DOHH2 (cell line): ENCODE measurements at regions not wholly inside any gene's neighbourhood (a gene's known extent, or its start where the extent isn't known, plus 50 kb on each side); places are given as distances from the start of the nearest gene placed in this dataset.
A peak's percentile ranks its signal among the peaks of the same experiment; 100 is the strongest.

Source experiments
- H3F3A ChIP-seq: fragments of 200-600 bp; sonication (generic), shearing (Covaris generic); 2 replicates; pipeline ENCODE4 v1.6.0; 2016; ENCODE audit warnings: antibody characterized with exemption, mild to moderate bottlenecking; ENCODE audit not compliant: control insufficient read depth, insufficient read depth
- H3K27ac ChIP-seq: fragments of 200-600 bp; sonication (generic); 2 replicates; pipeline ENCODE4 v1.5.1; 2014; ENCODE audit warnings: low read depth, mild to moderate bottlenecking, low read length, moderate library complexity
- H3K27me3 ChIP-seq: fragments of 200-600 bp; sonication (generic); 2 replicates; pipeline ENCODE4 v1.6.1; 2014; ENCODE audit warnings: mild to moderate bottlenecking, low read length, mixed read lengths; ENCODE audit not compliant: control insufficient read depth
- H3K36me3 ChIP-seq: fragments of 200-600 bp; sonication (generic); 2 replicates; pipeline ENCODE4 v1.6.1; 2014; ENCODE audit warnings: mild to moderate bottlenecking, low read length, moderate library complexity, mixed read lengths; ENCODE audit not compliant: control insufficient read depth
- H3K4me1 ChIP-seq: fragments of 200-600 bp; sonication (generic); 2 replicates; pipeline ENCODE4 v1.6.1; 2014; ENCODE audit warnings: mild to moderate bottlenecking, low read length, mixed read lengths; ENCODE audit not compliant: control insufficient read depth
- H3K4me2 ChIP-seq: fragments of 200-600 bp; sonication (generic); 2 replicates; pipeline ENCODE4 v1.6.0; 2014; ENCODE audit warnings: mild to moderate bottlenecking, low read length, moderate library complexity
- H3K4me3 ChIP-seq: fragments of 200-600 bp; sonication (generic); 2 replicates; pipeline ENCODE4 v1.5.1; 2014; ENCODE audit warnings: mild to moderate bottlenecking, low read length, mixed read lengths
- H3K79me2 ChIP-seq: fragments of 200-600 bp; sonication (generic); 2 replicates; pipeline ENCODE4 v1.6.1; 2014; ENCODE audit warnings: mild to moderate bottlenecking, low read length, mixed read lengths; ENCODE audit not compliant: control insufficient read depth
- H3K9me2 ChIP-seq: fragments of 200-600 bp; sonication (generic); replicated peaks from 2 replicates; pipeline ENCODE4 v1.6.1; 2014; ENCODE audit warnings: mild to moderate bottlenecking, low read length, mixed read lengths; ENCODE audit not compliant: control insufficient read depth
- H3K9me3 ChIP-seq: fragments of 200-600 bp; sonication (generic); 2 replicates; pipeline ENCODE4 v1.6.1; 2014; ENCODE audit warnings: antibody characterized with exemption, low read length, mixed read lengths; ENCODE audit not compliant: control insufficient read depth, insufficient read depth
- H4K20me1 ChIP-seq: fragments of 200-600 bp; sonication (generic); 2 replicates; pipeline ENCODE4 v1.6.0; 2014; ENCODE audit warnings: low read depth, mild to moderate bottlenecking, antibody characterized with exemption, low read length, moderate library complexity; ENCODE audit not compliant: control insufficient read depth, insufficient read depth
- EZH2phosphoT487 ChIP-seq: fragments of 200-600 bp; sonication (generic); IDR thresholded peaks from 2 replicates; pipeline ENCODE4 v1.6.1; 2017; ENCODE audit warnings: borderline replicate concordance, mild to moderate bottlenecking, antibody characterized with exemption, low read length, moderate library complexity, mixed read lengths
- TF ChIP-seq, protein P1 (sequence below): fragments of 200-600 bp; sonication (generic); IDR thresholded peaks from one replicate; pipeline ENCODE4 v1.5.1; 2014; ENCODE audit warnings: antibody characterized with exemption, mild to moderate bottlenecking, low read depth, low read length; ENCODE audit not compliant: poor library complexity, severe bottlenecking

DNA sequence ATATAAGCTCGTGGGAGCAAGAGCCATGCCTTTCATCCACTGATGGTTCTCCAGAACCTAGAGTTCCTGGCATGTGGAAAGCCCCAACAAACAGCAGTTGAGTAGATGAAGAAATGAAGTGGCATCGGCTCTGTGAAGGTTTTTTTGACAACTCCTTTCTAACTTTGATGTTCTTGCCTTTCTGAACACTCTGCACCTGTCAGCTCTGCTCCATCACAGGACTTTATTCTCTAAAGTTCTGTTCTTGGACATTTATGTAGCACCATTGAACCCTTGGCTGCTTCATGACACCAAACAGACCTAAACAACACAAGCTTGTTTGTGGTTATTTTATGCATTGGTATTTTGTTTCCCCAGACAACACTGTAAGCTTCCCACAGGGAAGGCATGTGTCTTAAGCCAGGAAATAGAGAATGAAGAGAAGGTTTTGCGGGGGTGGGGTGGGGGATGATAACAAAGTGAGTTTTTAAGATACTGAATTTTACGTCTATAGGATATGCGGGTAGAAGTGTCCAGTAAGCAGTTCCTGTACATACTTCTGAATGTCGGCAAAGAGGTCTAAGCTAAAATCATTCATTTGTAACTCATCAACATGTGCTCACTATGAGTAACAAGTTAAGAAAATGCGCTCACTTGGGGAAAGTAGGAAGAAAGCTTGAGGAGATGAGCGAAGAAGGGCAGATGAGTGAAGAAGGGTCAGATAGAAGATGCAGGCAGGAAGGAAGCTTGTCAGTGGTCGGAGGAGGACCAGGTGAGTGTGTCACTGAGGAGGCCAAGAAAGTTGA lies 146.0 kb upstream of the PLEKHG7 start:
- Histone ChIP-seq H3K9me3 (no peaks in the 10 kb centered on the region), H3K4me1 (peaks cover 42% of the 10 kb centered on the region), H3K79me2 (no peaks in the 10 kb centered on the region), H3F3A (no peaks in the 10 kb centered on the region), H4K20me1 (no peaks in the 10 kb centered on the region), H3K9me2 (no peaks in the 10 kb centered on the region), H3K27me3 (no peaks in the 10 kb centered on the region), H3K4me3 (no peak overlapping the region), H3K27ac (no peak overlapping the region), H3K36me3 (no peaks in the 10 kb centered on the region), H3K4me2 (peak overlapping the region; percentile 5)
- TF ChIP-seq EZH2phosphoT487: no peak
- TF ChIP-seq, protein P1, sequence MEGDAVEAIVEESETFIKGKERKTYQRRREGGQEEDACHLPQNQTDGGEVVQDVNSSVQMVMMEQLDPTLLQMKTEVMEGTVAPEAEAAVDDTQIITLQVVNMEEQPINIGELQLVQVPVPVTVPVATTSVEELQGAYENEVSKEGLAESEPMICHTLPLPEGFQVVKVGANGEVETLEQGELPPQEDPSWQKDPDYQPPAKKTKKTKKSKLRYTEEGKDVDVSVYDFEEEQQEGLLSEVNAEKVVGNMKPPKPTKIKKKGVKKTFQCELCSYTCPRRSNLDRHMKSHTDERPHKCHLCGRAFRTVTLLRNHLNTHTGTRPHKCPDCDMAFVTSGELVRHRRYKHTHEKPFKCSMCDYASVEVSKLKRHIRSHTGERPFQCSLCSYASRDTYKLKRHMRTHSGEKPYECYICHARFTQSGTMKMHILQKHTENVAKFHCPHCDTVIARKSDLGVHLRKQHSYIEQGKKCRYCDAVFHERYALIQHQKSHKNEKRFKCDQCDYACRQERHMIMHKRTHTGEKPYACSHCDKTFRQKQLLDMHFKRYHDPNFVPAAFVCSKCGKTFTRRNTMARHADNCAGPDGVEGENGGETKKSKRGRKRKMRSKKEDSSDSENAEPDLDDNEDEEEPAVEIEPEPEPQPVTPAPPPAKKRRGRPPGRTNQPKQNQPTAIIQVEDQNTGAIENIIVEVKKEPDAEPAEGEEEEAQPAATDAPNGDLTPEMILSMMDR: no peak

DNA sequence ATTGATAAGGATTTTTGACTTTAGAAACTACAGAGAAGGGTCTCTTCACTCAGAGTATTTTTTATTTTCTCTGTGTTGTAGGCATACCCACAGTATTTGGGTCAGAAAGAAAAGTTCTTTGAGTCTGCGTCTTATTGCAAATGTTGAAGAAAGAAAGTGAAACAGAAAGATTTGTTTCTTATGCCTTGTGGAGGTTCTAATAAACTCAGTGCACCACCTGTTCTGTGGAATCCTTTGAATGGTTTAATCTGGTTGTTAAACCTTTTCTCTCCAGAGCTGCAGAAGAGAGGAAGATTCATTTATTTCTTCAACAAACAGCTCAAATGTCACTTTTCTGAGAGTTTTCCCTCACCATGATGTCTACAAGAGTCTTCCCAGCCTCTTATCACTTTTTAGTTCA lies 146.6 kb upstream of the PLEKHG7 start:
- Histone ChIP-seq H3K4me2 (peak overlapping the region; percentile 5; the same call in 1 of the 2 replicates), H3K27ac (no peak overlapping the region), H3K27me3 (no peaks in the 10 kb centered on the region), H3K4me3 (no peak overlapping the region), H3F3A (no peaks in the 10 kb centered on the region), H3K9me3 (no peaks in the 10 kb centered on the region), H3K79me2 (no peaks in the 10 kb centered on the region), H4K20me1 (no peaks in the 10 kb centered on the region), H3K4me1 (peaks cover 46% of the 10 kb centered on the region), H3K9me2 (no peaks in the 10 kb centered on the region), H3K36me3 (no peaks in the 10 kb centered on the region)
- TF ChIP-seq, protein P1: no peak
- TF ChIP-seq EZH2phosphoT487: no peak

DNA sequence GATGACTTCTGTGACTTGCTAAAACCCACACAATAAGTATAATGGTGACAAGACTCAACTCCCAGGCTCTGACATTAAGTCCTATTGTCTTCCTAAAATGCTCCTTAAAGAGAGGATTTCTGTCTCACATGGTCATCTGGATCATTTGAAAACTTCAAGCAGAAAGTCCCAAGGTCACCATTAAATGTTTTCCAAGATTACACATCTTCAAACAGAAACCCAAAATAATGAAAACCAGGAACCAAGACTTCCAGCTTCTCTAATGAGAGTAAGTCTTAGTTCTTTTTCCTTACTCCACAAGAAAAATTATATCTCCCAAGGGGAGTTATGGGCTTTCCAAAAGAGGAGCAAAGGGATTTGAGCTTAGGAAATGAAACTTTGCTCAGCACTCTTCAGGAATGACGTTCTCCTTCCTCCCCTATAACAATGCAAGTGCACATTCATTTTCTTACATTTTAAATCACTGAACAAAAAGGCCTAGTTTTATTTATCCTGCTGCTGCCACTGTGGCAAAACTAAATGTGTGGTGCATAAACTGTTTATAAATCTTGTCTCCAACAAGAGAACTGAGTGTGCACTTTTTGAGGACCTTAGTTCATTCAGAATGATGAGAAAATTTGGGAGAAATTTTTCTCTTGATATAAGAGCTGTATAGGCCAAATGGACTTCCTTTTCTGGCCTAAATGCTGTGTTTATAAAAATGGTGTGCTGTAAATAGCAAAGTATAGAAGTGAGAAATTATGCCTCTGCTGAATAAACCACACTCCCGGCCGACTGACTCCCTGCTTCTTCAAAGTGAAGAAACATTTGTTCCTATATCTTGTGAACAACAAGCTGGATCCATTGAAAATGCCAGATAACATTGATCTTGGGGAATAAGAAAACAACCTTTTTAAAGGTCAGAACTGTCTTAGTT lies 148.4 kb upstream of the PLEKHG7 start:
- no peak overlapping the region for H3K4me3 ChIP-seq
- TF ChIP-seq EZH2phosphoT487: no peak
- H3K4me1 ChIP-seq: peaks cover 46% of the 10 kb centered on the region
- no peaks in the 10 kb centered on the region for H3K9me3 ChIP-seq
- no peaks in the 10 kb centered on the region for H3K27me3 ChIP-seq
- H3K27ac ChIP-seq: no peak overlapping the region
- no peaks in the 10 kb centered on the region for H4K20me1 ChIP-seq
- no peaks in the 10 kb centered on the region for H3K79me2 ChIP-seq
- no peaks in the 10 kb centered on the region for H3K36me3 ChIP-seq
- no peaks in the 10 kb centered on the region for H3F3A ChIP-seq
- H3K9me2 ChIP-seq: no peaks in the 10 kb centered on the region
- peak overlapping the region; percentile 23; the same call in 1 of the 2 replicates for H3K4me2 ChIP-seq
